ENCODE measurements at regions not wholly inside any gene's neighbourhood (a gene's known extent, or its start where the extent isn't known, plus 50 kb on each side); places are given as distances from the start of the nearest gene placed in this dataset.

GRCh38 chrX:118218079-118218478, 101.5 kb upstream of the KLHL13 start:
- intact Hi-C loops (cut with DNase I), result no loop called here
- Histone ChIP-seq H3K9me3 (no peaks in the 10 kb centered on the region), H3K27ac (no peak overlapping the region), H3K36me3 (no peaks in the 10 kb centered on the region), H3K4me1 (peaks cover 0 to 34% (median 0%) of the 10 kb centered on the region in 3 donors), H3K27me3 (no peaks in the 10 kb centered on the region), H3K4me3 (no peak overlapping the region)
- no peak for TF ChIP-seq CTCF (IDR thresholded peaks at IDR 0.05)
- no peak for TF ChIP-seq POLR2A (IDR thresholded peaks at IDR 0.05)
- 75 to 88% methylated on average over 5 of the region's 5 CpGs for WGBS, 2 donors
- no peak for DNase-seq

GRCh38 chrX:118218940-118219339, 102.3 kb upstream of the KLHL13 start:
- intact Hi-C loops (cut with DNase I), result no loop called here
- no peak overlapping the region for H3K4me3 ChIP-seq
- H3K27ac ChIP-seq, result no peak overlapping the region
- H3K4me1 ChIP-seq, result peaks cover 0 to 34% (median 0%) of the 10 kb centered on the region in 3 donors
- TF ChIP-seq POLR2A (IDR thresholded peaks at IDR 0.05), result no peak
- no peak for TF ChIP-seq CTCF (IDR thresholded peaks at IDR 0.05)
- H3K27me3 ChIP-seq, result no peaks in the 10 kb centered on the region
- 70 to 73% methylated on average over 5 of the region's 5 CpGs for WGBS, 2 donors
- DNase-seq, result no peak
- no peaks in the 10 kb centered on the region for H3K9me3 ChIP-seq
- H3K36me3 ChIP-seq, result no peaks in the 10 kb centered on the region

GRCh38 chrX:118219866-118220265, 103.3 kb upstream of the KLHL13 start:
- Histone ChIP-seq H3K4me1 (peaks cover 0 to 34% (median 0%) of the 10 kb centered on the region in 3 donors), H3K36me3 (no peaks in the 10 kb centered on the region), H3K9me3 (no peaks in the 10 kb centered on the region), H3K27ac (no peak overlapping the region), H3K4me3 (no peak overlapping the region), H3K27me3 (no peaks in the 10 kb centered on the region)
- intact Hi-C loops (cut with DNase I), result no loop called here
- DNase-seq, result no peak
- 85 to 94% methylated on average over 1 of the region's 1 CpG for WGBS, 2 donors
- TF ChIP-seq CTCF (IDR thresholded peaks at IDR 0.05), result no peak
- no peak for TF ChIP-seq POLR2A (IDR thresholded peaks at IDR 0.05)

- intact Hi-C loops (cut with DNase I), result no loop called here
- Histone ChIP-seq H3K36me3 (no peaks in the 10 kb centered on the region), H3K4me3 (no peak overlapping the region), H3K27me3 (no peaks in the 10 kb centered on the region), H3K4me1 (peaks cover 0 to 40% (median 0%) of the 10 kb centered on the region in 3 donors), H3K27ac (no peak overlapping the region), H3K9me3 (no peaks in the 10 kb centered on the region)
- no peak for DNase-seq
- no peak for TF ChIP-seq POLR2A (IDR thresholded peaks at IDR 0.05)
- TF ChIP-seq CTCF (IDR thresholded peaks at IDR 0.05), result no peak
- WGBS, 2 donors, result 40 to 84% methylated on average over 1 of the region's 1 CpG
These were observed 103.9 kb upstream of the KLHL13 start for GRCh38 chrX:118220509-118220908.

GRCh38 chrX:118221270-118221669, 104.7 kb upstream of the KLHL13 start:
- intact Hi-C loops (cut with DNase I), result no loop called here
- no peaks in the 10 kb centered on the region for H3K9me3 ChIP-seq
- 54 to 86% methylated on average over 4 of the region's 4 CpGs for WGBS, 2 donors

More at GRCh38 chrX:118221270-118221669, 104.7 kb upstream of the KLHL13 start:
- H3K4me3 ChIP-seq, result no peak overlapping the region
- H3K27me3 ChIP-seq, result no peaks in the 10 kb centered on the region
- TF ChIP-seq POLR2A (IDR thresholded peaks at IDR 0.05) (no peak), CTCF (IDR thresholded peaks at IDR 0.05) (no peak)
- H3K27ac ChIP-seq, result no peak overlapping the region
- no peak for DNase-seq
- H3K4me1 ChIP-seq, result peaks cover 0 to 38% (median 0%) of the 10 kb centered on the region in 3 donors
- no peaks in the 10 kb centered on the region for H3K36me3 ChIP-seq
